Ureter (tissue), 1 donor: ENCODE measurements at regions not wholly inside any gene's neighbourhood (a gene's known extent, or its start where the extent isn't known, plus 50 kb on each side); places are given as distances from the start of the nearest gene placed in this dataset.

Experiments used
- DNase-seq: peaks from one replicate; pipeline ENCODE4 v3.0.0-alpha.2; 2020; ENCODE audit warnings: low spot score
- donor health status: DM: yes; HTN: yes; CAD: no.

- DNase-seq, result no peak
Measured at GRCh38 chr16:86040496-86040895, 141.5 kb downstream of the IRF8 start.

DNA sequence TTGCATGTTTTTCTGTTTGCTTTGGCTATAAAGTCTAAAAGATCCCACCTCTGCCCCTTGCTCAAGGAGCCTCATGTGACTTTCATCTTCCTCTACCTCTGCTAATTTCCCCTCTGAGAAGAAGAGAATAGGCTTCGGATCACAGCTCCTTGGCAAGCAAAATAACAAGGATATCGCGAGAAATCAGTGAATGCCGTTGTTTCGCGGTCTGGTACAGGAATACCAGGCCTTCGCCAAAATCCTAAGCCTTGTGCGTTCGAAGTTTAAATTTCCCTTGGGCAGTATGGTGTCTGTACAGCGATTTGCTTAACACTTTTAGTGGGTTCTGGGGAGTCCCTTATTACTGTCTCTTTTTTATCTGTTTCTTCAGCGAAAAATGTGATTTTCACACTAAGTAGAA is 142.3 kb downstream of the IRF8 start:
- no peak for DNase-seq

DNA sequence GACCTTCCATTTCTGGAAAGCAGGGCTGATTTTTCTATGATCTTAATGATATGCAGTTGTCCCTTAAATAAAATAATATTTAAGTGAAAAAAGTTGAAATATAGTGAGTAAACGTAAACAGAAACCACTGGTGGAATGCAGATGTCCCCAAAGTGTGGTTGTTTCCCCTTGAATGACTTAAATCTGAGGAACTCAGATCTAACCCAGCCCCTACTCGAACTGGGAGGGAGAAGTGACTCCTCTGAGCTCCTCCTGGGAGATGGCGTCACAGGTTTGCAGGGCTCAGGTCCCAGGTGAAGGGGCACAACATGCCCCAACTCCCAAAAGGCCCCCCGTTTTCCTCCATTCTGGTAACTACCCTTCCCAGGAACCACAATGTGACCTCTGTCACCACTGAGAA is 142.8 kb downstream of the IRF8 start:
- DNase-seq, result no peak

DNA sequence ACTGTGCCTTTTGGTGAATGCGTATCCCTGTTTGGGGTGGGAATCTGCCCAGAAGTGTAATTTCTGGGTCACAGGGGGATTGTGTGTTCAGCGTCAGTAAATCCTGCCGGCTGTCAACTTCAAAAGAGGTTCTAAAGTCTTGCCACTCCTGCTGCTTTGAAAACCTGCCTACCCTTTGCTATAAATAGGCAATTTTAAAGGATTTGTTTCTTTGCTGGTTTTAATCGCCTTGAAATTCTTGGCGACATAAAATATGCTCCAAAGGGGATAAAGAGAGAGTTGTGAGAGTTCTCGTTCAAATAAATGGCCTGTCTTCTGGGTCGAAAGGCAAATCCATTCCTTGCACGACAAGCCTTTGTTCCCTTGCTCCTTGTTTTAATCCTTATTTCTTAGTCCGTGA is 143.4 kb downstream of the IRF8 start:
- DNase-seq, result no peak

DNA sequence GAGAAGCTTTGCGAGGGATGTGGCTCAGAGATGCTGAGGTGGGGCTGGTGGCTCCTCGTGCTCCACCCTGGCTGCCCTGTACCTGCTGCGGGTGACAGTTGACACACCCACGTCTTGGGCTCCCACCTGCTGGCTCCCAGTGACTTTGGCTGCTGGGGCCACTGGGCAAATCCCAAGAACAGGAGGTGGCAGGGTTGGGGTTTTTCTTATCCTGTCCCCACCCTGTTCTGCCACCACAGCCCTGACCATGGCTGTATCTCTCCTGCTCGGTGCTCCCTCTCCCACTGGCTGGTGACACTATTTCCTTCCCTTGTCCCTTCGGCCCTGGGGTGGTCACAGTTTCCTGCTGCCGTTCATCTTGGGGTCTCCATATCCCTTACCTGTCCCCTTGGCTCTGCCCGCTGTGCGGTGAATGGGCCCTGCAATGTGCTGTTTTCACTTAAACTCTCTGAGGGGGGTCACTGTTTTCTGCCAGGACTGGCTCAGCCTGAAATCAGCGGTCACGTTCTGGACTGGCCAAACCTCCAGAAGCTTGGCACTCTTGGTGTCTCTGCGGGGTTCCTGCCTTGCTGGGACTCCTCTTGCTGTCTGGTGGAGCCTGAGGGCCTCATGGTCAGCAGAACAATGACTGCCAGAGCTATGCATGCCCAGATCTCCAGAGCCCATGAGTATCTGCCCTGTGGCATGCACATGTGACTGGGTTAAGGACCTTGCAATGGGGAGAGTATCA is 144.2 kb downstream of the IRF8 start:
- no peak for DNase-seq

- DNase-seq, result no peak
Measured at GRCh38 chr16:86044241-86044671, 145.3 kb downstream of the IRF8 start.

DNA sequence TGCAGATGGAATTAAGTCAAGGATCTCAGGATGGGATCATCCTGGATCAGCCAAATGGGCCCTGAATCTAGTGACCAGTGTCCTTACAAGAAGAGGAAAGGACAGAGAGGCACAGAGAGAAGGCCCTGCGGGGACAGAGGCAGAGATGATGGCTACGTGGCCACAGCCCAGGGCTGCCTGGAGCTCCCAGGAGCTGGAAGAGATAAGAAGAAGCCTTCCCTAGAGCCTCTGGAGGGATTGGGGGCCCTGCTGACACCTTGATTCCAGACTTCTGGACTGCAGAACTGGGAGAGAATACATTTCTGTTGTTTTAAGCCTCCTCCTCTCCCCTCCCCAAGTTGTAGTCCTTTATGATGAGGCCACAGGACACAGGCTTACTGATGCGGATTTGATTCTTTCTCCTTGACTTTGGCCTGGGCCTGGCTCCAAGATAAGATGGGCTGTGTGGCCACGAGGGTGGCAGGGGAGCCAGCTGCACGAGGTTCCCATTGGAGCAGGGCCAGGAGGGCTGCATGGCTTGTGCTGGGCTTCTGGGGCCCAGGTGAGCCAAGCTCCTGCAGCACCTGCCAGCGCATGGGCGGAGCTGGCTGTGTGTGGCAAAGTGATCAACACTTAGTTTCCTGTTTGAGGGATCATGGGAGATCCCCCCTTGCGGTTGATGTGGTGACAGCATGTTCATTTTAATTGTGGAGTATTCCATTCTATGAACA is 146.1 kb downstream of the IRF8 start:
- no peak for DNase-seq

DNA sequence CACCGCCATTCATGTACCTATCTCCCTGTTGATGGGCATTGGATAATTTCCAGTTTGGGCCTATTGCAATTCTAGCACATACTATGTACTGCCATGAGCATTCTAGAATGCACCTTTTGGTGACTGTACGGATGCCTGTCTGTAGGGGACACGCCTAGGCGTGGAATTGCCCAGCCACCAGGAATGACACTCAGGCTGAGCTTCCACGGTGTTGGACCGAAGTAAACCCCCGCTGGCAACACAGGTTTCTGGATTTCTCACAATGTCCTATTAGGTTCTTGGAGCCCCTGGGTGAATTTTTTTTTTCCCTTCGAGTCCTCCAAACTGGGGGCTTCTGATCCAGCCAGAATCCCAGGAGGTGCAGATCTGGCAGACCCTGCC is 146.6 kb downstream of the IRF8 start:
- DNase-seq, result no peak

DNA sequence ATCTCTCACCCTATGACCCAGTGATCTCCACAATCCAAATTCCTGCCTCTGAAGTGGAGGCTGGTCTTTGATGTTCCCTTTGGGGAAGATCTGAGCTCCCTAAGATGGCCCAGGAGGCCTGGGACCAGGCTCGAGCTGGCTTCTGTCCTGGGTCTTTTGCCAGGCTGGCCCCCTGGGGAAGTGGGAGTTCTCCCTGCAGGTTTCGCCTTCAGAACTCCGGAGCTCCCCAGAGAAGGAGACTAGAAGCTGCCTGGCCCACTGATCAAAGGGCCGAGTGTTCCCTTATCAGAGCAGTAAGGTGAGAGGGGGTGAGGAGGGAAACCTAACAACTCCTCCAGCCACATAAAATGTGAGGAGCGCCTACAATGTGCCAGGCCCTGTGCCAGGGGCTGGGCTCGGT is 147.1 kb downstream of the IRF8 start:
- DNase-seq, result no peak

DNA sequence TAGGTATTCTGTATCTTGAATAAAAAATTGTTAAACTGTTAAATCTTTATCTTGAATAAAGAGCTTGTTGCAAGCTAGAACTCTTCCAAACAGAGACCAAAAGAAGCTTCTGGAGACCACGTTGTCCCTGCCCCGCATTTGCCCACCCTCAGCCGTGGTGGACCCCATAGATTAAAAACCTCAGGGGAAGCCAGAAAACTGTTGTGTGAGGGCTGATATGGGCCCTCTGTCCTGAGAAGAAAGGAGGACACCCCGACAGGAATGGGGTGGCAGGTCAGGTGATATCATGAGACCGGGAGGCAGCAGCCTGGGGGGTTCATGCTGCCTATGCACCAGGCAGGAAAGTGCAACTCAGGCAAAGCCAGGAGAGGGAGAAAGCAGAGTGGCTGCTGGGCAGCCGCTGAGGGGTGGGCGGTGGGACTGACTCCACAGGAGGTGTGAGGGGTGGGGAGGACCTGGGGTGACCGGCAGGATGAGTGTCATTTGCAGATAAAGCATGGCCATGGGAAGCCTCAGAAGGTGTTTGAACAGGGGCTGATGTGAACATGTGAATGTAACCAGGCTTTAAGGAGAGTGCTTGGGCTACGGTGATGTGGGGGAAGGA is 147.8 kb downstream of the IRF8 start:
- DNase-seq, result no peak

DNA sequence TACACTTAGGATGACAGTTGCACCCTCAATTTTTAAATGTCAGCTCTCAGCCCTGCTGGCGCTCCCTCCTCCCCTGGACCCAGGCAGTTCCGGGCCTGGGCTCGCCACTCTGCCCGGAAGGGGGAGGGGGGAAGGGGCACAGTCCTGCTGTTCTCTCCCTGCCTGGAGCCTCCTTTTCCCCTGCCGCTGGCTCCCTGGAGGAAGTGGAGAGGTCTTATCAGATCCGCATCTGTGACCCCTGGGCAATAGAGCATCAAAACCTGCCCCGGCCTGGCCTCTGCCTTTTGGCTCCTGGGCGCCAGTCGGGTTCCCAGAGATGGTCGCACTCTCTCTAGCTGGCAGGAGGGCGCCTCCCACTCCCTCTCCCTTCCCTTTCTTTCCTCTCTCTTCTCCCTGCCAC is 149.3 kb downstream of the IRF8 start:
- DNase-seq, result no peak

GRCh38 chr16:86048882-86049585 is 150.1 kb downstream of the IRF8 start:
- DNase-seq, result no peak

GRCh38 chr16:86049641-86050040 is 150.7 kb downstream of the IRF8 start:
- no peak for DNase-seq

DNA sequence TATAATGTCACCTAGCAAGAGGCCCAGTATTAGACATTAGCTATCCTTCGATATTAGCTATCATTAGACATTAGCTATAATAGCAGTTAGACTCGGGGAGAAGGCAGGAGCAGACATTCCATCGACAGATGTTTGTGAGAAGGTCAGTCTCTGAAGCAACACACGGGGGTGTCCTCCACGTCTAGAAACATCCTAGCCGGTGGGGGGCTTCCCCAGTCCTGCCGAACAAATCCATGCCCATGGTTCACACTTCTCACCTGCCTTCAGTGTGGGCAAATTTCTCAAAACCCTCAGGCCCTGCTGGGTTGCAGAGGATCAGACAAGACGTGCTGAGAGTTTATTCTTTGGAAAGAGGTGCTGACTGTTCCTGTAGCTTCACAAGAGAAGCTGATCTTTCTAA is 151.1 kb downstream of the IRF8 start:
- DNase-seq, result no peak

DNA sequence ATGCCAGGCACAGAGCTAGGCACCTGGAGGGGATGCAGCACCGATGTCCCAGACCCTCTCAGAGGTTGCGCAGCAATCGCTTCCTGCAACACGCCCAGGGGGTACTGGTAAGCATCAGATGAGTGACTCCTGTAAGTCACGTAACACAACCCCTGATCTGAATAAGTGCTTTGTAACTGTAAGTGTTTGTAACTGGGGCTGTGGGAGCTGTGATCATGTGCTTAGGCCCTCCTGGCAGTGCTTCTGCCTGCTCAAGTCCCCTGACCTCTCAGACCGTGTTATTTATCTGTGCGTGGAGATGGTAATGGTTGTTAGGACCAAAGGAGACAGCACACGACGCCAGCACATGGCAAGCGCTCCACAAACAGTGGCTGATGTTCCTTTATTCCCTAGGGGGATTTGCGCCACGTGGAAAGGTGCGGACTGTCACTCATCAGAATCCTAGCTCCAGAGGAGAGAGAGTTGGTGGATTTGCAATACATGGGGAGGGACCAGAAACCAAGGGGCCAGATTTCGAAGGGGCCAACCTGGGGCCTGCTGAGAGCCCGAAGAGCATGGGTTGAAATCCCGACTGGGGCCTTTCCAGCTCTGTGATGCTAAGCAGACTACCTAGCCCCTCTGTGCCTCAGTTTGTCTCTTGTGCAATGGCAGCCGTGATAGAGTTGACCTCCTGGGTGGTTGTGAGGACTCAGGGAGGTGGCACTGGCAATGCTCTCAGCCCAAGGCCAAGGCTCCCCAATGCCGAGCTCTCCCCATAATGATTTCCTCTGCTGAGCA is 151.8 kb downstream of the IRF8 start:
- DNase-seq, result no peak

- no peak for DNase-seq
Measured at GRCh38 chr16:86051368-86052114, 152.6 kb downstream of the IRF8 start.

- DNase-seq, result no peak
Measured at GRCh38 chr16:86052115-86052670, 153.2 kb downstream of the IRF8 start.

DNA sequence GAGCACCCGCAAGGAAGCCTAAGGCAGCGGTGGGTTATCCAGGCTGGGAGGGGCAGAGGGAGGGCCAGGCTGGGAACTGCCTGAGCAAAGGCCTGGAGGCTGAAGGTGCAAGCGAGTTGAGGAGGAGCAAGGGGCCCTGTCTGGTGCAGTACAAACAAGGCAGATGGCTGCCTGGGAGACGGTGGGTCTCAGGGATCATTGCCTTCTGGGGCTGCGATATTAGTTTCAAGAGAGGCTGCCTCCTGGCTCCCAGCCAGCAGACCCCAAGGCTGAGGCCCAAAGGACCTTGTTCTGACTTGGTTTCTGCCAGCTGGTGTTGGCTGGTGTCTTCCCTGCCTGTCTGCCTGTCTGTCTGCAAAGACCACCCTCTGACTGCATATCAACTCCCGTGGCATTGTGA is 154.0 kb downstream of the IRF8 start:
- DNase-seq, result no peak

DNA sequence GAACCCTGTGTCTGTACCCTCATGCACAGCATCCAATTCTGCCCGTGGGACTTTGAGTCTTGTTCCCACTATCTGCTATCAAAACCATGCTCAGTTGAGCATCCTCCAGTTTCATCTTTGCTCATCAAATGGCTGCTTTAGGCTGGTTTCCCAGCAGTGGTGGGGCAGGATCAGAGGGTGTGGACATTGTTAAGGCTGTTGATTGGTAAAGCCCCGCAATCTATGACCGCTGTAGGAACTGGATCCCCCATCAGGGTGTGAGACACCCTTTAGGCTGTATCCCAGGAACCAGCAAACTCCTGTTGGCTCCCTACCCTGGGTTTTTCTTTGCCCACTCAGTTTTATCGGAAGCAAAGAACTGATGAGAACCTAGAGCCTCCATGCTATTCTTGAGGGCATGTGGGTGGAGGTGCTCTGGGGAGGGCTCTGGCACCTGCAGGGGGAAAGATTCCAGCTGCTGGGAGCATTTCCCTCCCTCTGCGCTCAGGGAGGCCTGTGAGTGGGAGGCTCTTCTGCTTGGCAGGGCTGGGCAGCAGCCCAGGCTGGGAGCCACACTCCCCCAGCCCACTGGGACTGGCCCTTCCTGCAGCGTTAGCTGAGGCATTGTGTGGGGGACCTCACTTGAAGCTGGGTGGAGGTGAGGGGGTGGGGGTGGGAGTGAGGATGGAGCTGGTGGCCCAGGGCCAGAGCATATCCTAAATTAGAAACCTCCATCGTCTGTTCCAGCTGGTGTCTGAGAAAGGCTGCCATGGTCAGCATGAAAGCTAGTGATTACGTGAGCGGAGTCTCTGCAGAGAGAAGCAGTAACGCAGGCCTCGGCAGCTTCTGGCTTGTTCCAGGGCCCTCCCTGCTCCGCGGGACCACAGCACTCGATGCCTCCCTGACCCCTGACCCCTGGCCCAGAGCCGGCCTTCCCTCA is 160.6 kb downstream of the IRF8 start:
- DNase-seq, result peak; percentile 77
